ENCODE measurements at regions not wholly inside any gene's neighbourhood (a gene's known extent, or its start where the extent isn't known, plus 50 kb on each side); places are given as distances from the start of the nearest gene placed in this dataset.

DNA sequence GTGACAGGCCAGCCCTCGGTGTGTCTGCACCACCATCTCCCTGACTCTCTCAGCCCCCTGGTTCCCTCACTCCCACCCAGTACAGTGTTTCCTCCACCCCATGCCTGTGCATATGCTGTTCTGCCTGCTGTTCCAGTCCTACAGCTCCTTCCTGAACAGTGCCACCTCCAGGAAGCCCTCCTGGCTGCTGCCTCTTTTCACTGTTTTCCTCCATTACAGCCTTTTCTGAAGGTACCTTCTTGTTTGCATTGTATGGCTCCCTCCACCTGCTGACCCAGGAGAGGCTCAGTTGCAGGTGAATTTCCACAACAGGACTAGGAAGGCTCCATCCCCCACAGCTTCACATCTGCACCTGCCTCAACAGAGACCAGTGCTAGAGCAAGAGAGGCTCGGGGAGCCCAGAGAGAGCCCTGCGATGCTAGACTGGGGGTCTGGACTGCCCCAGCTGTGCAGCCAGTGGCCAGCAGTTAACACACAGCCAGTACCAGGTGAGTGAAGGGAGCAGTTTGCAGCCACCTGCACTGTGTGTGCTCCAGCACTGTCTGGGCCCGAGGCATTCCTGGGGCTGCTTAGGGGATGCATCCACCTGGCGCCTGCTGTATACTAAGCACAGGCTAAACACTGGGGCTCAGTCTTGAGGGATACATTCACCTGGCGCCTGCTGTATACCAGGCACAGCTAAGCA lies 92.0 kb downstream of the ADRA2C start:
- Histone ChIP-seq H3K4me1 (no peaks in the 10 kb centered on the region), H3K27me3 (no peaks in the 10 kb centered on the region), H3K9ac (ENCODE audit: low read depth in 2 of 2, low read length in 2 of 2) (no peak overlapping the region), H3K36me3 (no peaks in the 10 kb centered on the region), H3K9me3 (no peaks in the 10 kb centered on the region), H3K27ac (no peak overlapping the region), H3K4me3 (no peak overlapping the region)
- no peak for DNase-seq
- intact Hi-C loops (cut with DNase I): no loop called here
- TF ChIP-seq, protein P1, sequence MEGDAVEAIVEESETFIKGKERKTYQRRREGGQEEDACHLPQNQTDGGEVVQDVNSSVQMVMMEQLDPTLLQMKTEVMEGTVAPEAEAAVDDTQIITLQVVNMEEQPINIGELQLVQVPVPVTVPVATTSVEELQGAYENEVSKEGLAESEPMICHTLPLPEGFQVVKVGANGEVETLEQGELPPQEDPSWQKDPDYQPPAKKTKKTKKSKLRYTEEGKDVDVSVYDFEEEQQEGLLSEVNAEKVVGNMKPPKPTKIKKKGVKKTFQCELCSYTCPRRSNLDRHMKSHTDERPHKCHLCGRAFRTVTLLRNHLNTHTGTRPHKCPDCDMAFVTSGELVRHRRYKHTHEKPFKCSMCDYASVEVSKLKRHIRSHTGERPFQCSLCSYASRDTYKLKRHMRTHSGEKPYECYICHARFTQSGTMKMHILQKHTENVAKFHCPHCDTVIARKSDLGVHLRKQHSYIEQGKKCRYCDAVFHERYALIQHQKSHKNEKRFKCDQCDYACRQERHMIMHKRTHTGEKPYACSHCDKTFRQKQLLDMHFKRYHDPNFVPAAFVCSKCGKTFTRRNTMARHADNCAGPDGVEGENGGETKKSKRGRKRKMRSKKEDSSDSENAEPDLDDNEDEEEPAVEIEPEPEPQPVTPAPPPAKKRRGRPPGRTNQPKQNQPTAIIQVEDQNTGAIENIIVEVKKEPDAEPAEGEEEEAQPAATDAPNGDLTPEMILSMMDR (IDR thresholded peaks at IDR 0.05): no peak

DNA sequence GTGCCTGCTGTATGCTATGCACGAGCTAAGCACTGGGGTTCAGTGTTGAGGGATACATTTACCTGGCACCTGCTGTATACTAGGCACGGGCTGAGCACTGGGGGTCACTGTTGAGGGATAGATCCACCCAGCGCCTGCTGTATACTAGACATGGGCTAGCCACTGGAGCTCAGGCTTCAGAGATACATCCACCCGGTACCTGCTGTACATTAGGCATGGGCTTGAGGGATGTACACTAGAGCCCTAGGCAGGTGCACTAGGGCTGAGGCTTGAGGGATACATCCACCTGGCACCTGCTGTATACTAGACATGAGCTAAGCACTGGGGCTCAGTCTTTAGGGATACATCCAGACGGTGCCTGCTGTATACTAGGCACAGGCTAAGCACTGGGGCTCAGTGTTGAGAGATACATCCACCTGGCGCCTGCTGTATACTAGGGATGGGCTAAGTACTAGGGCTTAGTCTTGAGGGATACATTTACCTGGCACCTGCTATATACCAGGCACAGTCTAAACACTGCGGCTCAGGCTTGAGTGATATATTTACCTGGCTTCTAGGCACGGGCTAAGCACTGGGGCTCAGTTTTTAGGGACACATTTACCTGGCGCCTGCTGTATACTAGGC lies 92.7 kb downstream of the ADRA2C start:
- TF ChIP-seq, protein P1 (IDR thresholded peaks at IDR 0.05): no peak
- intact Hi-C loops (cut with DNase I): no loop called here
- Histone ChIP-seq H3K36me3 (no peaks in the 10 kb centered on the region), H3K27me3 (no peaks in the 10 kb centered on the region), H3K9ac (ENCODE audit: low read depth in 2 of 2, low read length in 2 of 2) (no peak overlapping the region), H3K27ac (no peak overlapping the region), H3K4me3 (no peak overlapping the region), H3K9me3 (no peaks in the 10 kb centered on the region), H3K4me1 (no peaks in the 10 kb centered on the region)
- no peak for DNase-seq

DNA sequence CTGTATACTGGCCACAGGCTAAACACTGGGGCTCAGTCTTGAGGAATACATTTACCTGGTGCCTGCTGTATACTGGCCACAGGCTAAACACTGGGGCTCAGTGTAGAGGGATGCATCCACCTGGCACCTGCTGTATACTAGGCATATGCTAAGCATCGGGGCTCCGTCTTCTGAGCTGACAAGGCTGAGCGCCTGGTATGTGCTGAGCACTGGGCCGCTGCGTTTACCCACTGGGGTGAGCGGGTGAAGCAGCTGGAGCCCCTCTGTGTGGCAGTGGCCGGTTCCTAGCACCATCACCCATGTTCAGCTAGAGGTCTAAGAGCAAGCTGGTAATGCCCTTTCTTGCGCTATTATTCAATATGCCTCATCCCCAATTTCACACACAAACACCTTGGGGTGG lies 93.4 kb downstream of the ADRA2C start:
- intact Hi-C loops (cut with DNase I): no loop called here
- Histone ChIP-seq H3K9ac (ENCODE audit: low read depth in 2 of 2, low read length in 2 of 2) (no peak overlapping the region), H3K36me3 (no peaks in the 10 kb centered on the region), H3K4me3 (no peak overlapping the region), H3K27ac (no peak overlapping the region), H3K9me3 (no peaks in the 10 kb centered on the region), H3K27me3 (no peaks in the 10 kb centered on the region), H3K4me1 (no peaks in the 10 kb centered on the region)
- DNase-seq: no peak
- TF ChIP-seq, protein P1 (IDR thresholded peaks at IDR 0.05): no peak

DNA sequence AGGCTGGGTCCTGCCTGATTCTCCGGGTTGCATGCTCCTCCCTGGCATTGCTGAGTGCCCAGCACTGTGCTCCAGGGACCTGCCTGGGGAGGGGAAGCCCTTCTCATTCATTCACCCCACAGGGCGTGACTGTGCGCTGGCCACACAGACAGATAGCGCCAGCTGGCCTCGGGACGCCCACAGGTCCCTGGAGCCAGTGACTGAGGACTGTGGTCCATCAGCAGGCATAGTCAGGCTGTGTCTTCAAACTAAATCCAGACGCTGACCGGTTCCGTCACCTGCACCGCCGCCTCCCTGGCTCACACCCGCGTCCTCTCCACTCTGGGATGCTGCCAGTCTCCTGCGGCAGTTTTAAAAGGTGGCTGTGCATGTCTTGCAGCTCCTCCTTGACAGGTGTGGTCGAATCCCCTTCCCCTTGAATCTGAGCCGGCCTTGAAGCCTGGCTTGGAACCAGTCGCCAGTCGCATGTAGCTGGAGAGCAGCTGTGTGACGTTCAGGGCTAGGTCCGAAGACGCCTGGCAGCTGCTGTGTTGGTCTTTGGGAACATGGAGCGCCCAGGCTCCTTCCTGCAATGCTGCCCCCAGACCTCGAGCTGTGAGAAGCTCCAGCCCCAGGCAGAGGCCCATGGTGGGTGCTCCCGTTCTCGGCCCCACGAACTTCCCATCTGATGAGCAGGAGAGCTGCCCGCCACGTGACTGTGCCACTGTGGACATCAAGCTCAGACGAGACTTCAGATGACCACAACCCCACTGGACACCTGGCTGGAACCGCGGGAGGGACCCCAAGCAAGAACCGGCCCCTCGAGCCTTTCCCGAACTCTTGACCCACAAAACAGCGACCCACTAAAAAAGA lies 94.1 kb downstream of the ADRA2C start:
- Histone ChIP-seq H3K4me3 (no peak overlapping the region), H3K27me3 (no peaks in the 10 kb centered on the region), H3K9ac (ENCODE audit: low read depth in 2 of 2, low read length in 2 of 2) (no peak overlapping the region), H3K27ac (no peak overlapping the region), H3K4me1 (no peaks in the 10 kb centered on the region), H3K9me3 (no peaks in the 10 kb centered on the region), H3K36me3 (no peaks in the 10 kb centered on the region)
- TF ChIP-seq, protein P1 (IDR thresholded peaks at IDR 0.05): no peak
- intact Hi-C loops (cut with DNase I): no loop called here
- DNase-seq: no peak

DNA sequence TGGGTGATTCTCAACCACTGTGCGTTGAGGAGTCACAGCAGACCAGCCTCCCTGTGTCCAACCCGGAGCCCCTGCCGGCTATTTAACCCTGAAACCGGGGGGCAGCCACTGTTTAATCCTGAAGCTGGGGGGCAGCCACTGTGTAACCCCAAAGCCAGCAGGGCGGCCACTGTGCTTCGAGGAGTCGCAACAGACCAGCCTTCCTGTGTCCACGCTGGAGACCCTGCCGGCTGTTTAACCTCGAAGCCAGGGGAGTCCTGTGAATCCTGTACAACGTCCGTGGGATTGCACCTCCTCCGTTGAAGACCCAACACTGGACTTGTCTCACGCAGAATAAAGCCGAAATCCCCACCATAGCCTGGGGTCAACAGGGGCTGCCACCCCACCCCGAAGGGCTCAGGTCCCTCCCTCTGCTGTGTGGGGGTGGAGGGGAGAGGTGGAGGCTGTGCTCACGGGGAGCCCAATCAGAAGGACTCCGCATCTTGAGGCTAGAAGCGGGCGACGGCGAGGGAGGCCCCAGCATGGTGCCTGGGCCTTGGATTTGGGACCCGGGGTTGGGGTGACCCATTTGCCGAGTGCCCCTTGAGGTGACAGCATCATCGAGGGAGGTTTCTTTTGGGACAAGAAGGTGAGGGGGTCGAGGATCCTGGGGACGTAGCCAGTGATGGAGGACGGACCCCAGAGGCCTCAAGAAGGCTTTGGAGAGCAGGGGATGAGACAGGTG lies 94.9 kb downstream of the ADRA2C start:
- Histone ChIP-seq H3K4me3 (no peak overlapping the region), H3K27me3 (no peaks in the 10 kb centered on the region), H3K4me1 (no peaks in the 10 kb centered on the region), H3K27ac (no peak overlapping the region), H3K9me3 (no peaks in the 10 kb centered on the region), H3K36me3 (no peaks in the 10 kb centered on the region), H3K9ac (ENCODE audit: low read depth in 2 of 2, low read length in 2 of 2) (no peak overlapping the region)
- intact Hi-C loops (cut with DNase I): no loop called here
- no peak for DNase-seq
- TF ChIP-seq, protein P1 (IDR thresholded peaks at IDR 0.05): no peak

Measured in colonic mucosa (tissue), 4 donors.